GM12873 (cell line): ENCODE measurements at regions not wholly inside any gene's neighbourhood (a gene's known extent, or its start where the extent isn't known, plus 50 kb on each side); places are given as distances from the start of the nearest gene placed in this dataset.

Experiments
- CTCF ChIP-seq: IDR thresholded peaks from 2 replicates; pipeline ENCODE4 v1.5.1; 2012; ENCODE audit warnings: low read depth, mild to moderate bottlenecking, moderate library complexity, low read length, control low read depth; ENCODE audit not compliant: insufficient read depth; ENCODE audit errors: missing control alignments

GRCh38 chr12:115403253-115403652, 719.3 kb upstream of the TBX3 start:
- TF ChIP-seq CTCF = no peak

GRCh38 chr12:115402443-115403180, 718.6 kb upstream of the TBX3 start:
- TF ChIP-seq CTCF = no peak

- no peak for TF ChIP-seq CTCF
These were observed 717.8 kb upstream of the TBX3 start for GRCh38 chr12:115401761-115402160.

GRCh38 chr12:115400011-115400410, 716.0 kb upstream of the TBX3 start:
- TF ChIP-seq CTCF = no peak

- no peak for TF ChIP-seq CTCF
These were observed 714.4 kb upstream of the TBX3 start for GRCh38 chr12:115398311-115398781.

GRCh38 chr12:115396567-115396966, 712.6 kb upstream of the TBX3 start:
- no peak for TF ChIP-seq CTCF

- TF ChIP-seq CTCF = no peak
These were observed 710.7 kb upstream of the TBX3 start for GRCh38 chr12:115394496-115395220.
